ENCODE measurements at regions not wholly inside any gene's neighbourhood (a gene's known extent, or its start where the extent isn't known, plus 50 kb on each side); places are given as distances from the start of the nearest gene placed in this dataset.
"Not testable (repeated sequence)": the region's sequence is repeated elsewhere in the genome, so short reads cannot be mapped to it uniquely, and the experiment has no call there.

GRCh38 chr2:208757364-208757763, 350.8 kb downstream of the PTH2R start:
- no peak for DNase-seq (ENCODE audit: low read depth in 2 of 2)
- Histone ChIP-seq H3K4me2 (ENCODE audit: extremely low read depth, insufficient read depth, low read length) (no peak overlapping the region), H2AFZ (ENCODE audit: low read length) (no peak overlapping the region), H3K4me1 (ENCODE audit: control insufficient read depth, extremely low read depth, insufficient read depth, low read length) (no peaks in the 10 kb centered on the region), H4K20me1 (ENCODE audit: control insufficient read depth, extremely low read depth, insufficient read depth, low read length) (no peaks in the 10 kb centered on the region), H3K36me3 (ENCODE audit: control insufficient read depth, insufficient read depth, low read length) (no peaks in the 10 kb centered on the region), H3K27ac (ENCODE audit: insufficient read depth, low read length) (no peak overlapping the region), H3K4me3 (replicated peaks in 1 of 4; ENCODE audit: control extremely low read depth in 1 of 4, insufficient read depth in 1 of 4, low read depth in 3 of 4, low read length in 4 of 4) (no peak overlapping the region), H3K9me3 (ENCODE audit: control insufficient read depth, insufficient read depth, low read depth, low read length) (no peaks in the 10 kb centered on the region), H3K79me2 (ENCODE audit: control insufficient read depth, insufficient read depth, low read length) (no peaks in the 10 kb centered on the region), H3K27me3 (ENCODE audit: control insufficient read depth, insufficient read depth, low read length) (no peaks in the 10 kb centered on the region), H3K9ac (ENCODE audit: insufficient read depth, low read length) (no peak overlapping the region)
- TF ChIP-seq EZH2 (IDR thresholded peaks at IDR 0.05; ENCODE audit: low read length, missing control alignments) (no peak), CTCF (conservative IDR thresholded peaks at IDR 0.05 in 1 of 2, IDR thresholded peaks at IDR 0.05 in 1 of 2; ENCODE audit: low read depth in 1 of 2, low read length in 2 of 2) (no peak)

- not testable (repeated sequence) for H3K79me2 ChIP-seq (ENCODE audit: control insufficient read depth, insufficient read depth, low read length); H3K4me3 ChIP-seq (replicated peaks in 1 of 4; ENCODE audit: control extremely low read depth in 1 of 4, insufficient read depth in 1 of 4, low read depth in 3 of 4, low read length in 4 of 4); H3K27me3 ChIP-seq (ENCODE audit: control insufficient read depth, insufficient read depth, low read length); DNase-seq (ENCODE audit: low read depth in 2 of 2); H3K4me1 ChIP-seq (ENCODE audit: control insufficient read depth, extremely low read depth, insufficient read depth, low read length); H3K9me3 ChIP-seq (ENCODE audit: control insufficient read depth, insufficient read depth, low read depth, low read length); H3K9ac ChIP-seq (ENCODE audit: insufficient read depth, low read length); H4K20me1 ChIP-seq (ENCODE audit: control insufficient read depth, extremely low read depth, insufficient read depth, low read length); H3K36me3 ChIP-seq (ENCODE audit: control insufficient read depth, insufficient read depth, low read length); H2AFZ ChIP-seq (ENCODE audit: low read length); H3K4me2 ChIP-seq (ENCODE audit: extremely low read depth, insufficient read depth, low read length); H3K27ac ChIP-seq (ENCODE audit: insufficient read depth, low read length)
These were observed 366.5 kb downstream of the PTH2R start for GRCh38 chr2:208773074-208773473.

DNA sequence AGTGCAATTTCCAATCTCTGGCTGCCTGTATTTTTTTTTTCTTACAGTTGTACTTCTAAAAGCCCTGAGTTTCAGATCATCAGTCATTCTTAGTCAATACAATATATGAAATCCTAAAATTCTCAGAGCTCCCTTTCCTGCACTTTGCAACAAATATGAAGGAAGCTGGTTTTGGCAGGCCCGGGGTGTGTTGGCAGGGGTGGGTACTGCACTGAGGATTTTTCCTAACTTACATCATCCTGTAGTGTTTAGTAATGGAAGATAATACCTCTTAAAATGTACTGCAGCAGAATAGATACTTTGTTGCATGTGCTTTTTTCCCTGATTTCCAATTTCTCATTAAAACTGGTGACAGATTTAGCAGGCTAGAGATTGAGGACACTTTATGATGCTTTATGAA, 374.6 kb downstream of the PTH2R start:
- no peaks in the 10 kb centered on the region for H3K27me3 ChIP-seq (ENCODE audit: control insufficient read depth, insufficient read depth, low read length)
- no peak overlapping the region for H3K4me3 ChIP-seq (replicated peaks in 1 of 4; ENCODE audit: control extremely low read depth in 1 of 4, insufficient read depth in 1 of 4, low read depth in 3 of 4, low read length in 4 of 4)
- H2AFZ ChIP-seq (ENCODE audit: low read length), result no peak overlapping the region
- no peak overlapping the region for H3K9ac ChIP-seq (ENCODE audit: insufficient read depth, low read length)
- H3K79me2 ChIP-seq (ENCODE audit: control insufficient read depth, insufficient read depth, low read length), result no peaks in the 10 kb centered on the region
- H3K9me3 ChIP-seq (ENCODE audit: control insufficient read depth, insufficient read depth, low read depth, low read length), result no peaks in the 10 kb centered on the region
- no peak overlapping the region for H3K4me2 ChIP-seq (ENCODE audit: extremely low read depth, insufficient read depth, low read length)
- no peaks in the 10 kb centered on the region for H3K36me3 ChIP-seq (ENCODE audit: control insufficient read depth, insufficient read depth, low read length)
- H3K4me1 ChIP-seq (ENCODE audit: control insufficient read depth, extremely low read depth, insufficient read depth, low read length), result no peaks in the 10 kb centered on the region
- TF ChIP-seq EZH2 (IDR thresholded peaks at IDR 0.05; ENCODE audit: low read length, missing control alignments), result no peak
- no peak for TF ChIP-seq CTCF (conservative IDR thresholded peaks at IDR 0.05 in 1 of 2, IDR thresholded peaks at IDR 0.05 in 1 of 2; ENCODE audit: low read depth in 1 of 2, low read length in 2 of 2)
- H3K27ac ChIP-seq (ENCODE audit: insufficient read depth, low read length), result no peak overlapping the region
- DNase-seq (ENCODE audit: low read depth in 2 of 2), result no peak
- H4K20me1 ChIP-seq (ENCODE audit: control insufficient read depth, extremely low read depth, insufficient read depth, low read length), result no peaks in the 10 kb centered on the region

GRCh38 chr2:208782097-208782496, 375.5 kb downstream of the PTH2R start:
- H3K4me2 ChIP-seq (ENCODE audit: extremely low read depth, insufficient read depth, low read length), result no peak overlapping the region
- no peaks in the 10 kb centered on the region for H3K36me3 ChIP-seq (ENCODE audit: control insufficient read depth, insufficient read depth, low read length)
- DNase-seq (ENCODE audit: low read depth in 2 of 2), result no peak
- H3K4me3 ChIP-seq (replicated peaks in 1 of 4; ENCODE audit: control extremely low read depth in 1 of 4, insufficient read depth in 1 of 4, low read depth in 3 of 4, low read length in 4 of 4), result no peak overlapping the region
- no peaks in the 10 kb centered on the region for H4K20me1 ChIP-seq (ENCODE audit: control insufficient read depth, extremely low read depth, insufficient read depth, low read length)
- H3K9ac ChIP-seq (ENCODE audit: insufficient read depth, low read length), result no peak overlapping the region
- TF ChIP-seq CTCF (conservative IDR thresholded peaks at IDR 0.05 in 1 of 2, IDR thresholded peaks at IDR 0.05 in 1 of 2; ENCODE audit: low read depth in 1 of 2, low read length in 2 of 2), result no peak
- TF ChIP-seq EZH2 (IDR thresholded peaks at IDR 0.05; ENCODE audit: low read length, missing control alignments), result no peak
- H2AFZ ChIP-seq (ENCODE audit: low read length), result no peak overlapping the region
- H3K4me1 ChIP-seq (ENCODE audit: control insufficient read depth, extremely low read depth, insufficient read depth, low read length), result no peaks in the 10 kb centered on the region
- no peaks in the 10 kb centered on the region for H3K27me3 ChIP-seq (ENCODE audit: control insufficient read depth, insufficient read depth, low read length)
- H3K27ac ChIP-seq (ENCODE audit: insufficient read depth, low read length), result no peak overlapping the region
- H3K9me3 ChIP-seq (ENCODE audit: control insufficient read depth, insufficient read depth, low read depth, low read length), result no peaks in the 10 kb centered on the region
- no peaks in the 10 kb centered on the region for H3K79me2 ChIP-seq (ENCODE audit: control insufficient read depth, insufficient read depth, low read length)
